ENCODE measurements at regions not wholly inside any gene's neighbourhood (a gene's known extent, or its start where the extent isn't known, plus 50 kb on each side); places are given as distances from the start of the nearest gene placed in this dataset.
A peak's percentile ranks its signal among the peaks of the same experiment; 100 is the strongest.

DNA sequence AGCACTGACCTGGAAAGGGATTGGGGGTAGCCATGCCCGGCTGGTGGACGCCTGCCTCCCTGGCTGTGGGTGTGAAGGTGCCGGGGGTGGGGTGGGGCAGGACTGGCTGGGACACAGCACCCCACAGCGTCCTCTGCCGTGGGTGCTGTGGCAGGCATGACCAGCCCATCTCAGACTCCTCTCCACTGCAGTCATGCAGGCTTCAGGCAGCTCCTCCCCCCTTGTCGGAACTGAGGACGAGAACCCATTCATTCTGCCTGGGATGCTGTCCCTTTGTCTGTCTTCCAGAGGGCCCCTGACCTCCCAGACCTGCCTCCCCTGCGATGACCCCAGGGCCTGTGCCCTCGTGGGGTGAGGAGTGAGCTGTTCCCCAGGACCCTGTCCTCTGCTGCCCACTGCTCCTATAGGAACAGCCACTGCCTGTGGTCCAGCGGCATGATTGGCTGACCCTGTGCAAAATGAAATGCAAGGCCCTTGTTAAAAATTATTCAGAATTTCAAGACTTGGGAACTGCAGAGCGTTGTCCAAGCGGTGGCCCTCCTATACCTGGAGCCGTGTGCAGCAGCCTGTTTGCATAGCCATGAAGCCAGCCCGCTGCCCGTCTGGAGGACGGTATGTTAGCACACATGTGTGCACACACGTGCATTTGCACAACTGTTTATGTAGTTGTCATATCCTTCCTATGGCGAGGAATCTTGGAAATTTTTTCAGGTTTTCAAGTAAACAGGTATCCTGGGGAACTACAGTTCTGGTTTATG lies 1122.3 kb downstream of the BRD1 start (continued):
- TF ChIP-seq, protein P1, sequence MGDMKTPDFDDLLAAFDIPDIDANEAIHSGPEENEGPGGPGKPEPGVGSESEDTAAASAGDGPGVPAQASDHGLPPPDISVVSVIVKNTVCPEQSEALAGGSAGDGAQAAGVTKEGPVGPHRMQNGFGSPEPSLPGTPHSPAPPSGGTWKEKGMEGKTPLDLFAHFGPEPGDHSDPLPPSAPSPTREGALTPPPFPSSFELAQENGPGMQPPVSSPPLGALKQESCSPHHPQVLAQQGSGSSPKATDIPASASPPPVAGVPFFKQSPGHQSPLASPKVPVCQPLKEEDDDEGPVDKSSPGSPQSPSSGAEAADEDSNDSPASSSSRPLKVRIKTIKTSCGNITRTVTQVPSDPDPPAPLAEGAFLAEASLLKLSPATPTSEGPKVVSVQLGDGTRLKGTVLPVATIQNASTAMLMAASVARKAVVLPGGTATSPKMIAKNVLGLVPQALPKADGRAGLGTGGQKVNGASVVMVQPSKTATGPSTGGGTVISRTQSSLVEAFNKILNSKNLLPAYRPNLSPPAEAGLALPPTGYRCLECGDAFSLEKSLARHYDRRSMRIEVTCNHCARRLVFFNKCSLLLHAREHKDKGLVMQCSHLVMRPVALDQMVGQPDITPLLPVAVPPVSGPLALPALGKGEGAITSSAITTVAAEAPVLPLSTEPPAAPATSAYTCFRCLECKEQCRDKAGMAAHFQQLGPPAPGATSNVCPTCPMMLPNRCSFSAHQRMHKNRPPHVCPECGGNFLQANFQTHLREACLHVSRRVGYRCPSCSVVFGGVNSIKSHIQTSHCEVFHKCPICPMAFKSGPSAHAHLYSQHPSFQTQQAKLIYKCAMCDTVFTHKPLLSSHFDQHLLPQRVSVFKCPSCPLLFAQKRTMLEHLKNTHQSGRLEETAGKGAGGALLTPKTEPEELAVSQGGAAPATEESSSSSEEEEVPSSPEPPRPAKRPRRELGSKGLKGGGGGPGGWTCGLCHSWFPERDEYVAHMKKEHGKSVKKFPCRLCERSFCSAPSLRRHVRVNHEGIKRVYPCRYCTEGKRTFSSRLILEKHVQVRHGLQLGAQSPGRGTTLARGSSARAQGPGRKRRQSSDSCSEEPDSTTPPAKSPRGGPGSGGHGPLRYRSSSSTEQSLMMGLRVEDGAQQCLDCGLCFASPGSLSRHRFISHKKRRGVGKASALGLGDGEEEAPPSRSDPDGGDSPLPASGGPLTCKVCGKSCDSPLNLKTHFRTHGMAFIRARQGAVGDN (CRISPR knock-in tag; IDR thresholded peaks at IDR 0.05) = peak; percentile 44
- no peak for TF ChIP-seq SOX13 (IDR thresholded peaks at IDR 0.05)
- 0 out of 4 replicates have a peak, but pooled peaks of 1 of the 2 experiments have one; percentile 8 for TF ChIP-seq SOX13 (CRISPR knock-in tag; conservative IDR thresholded peaks at IDR 0.05 in 1 of 2, IDR thresholded peaks at IDR 0.05 in 1 of 2)
- TF ChIP-seq RAD51 (IDR thresholded peaks at IDR 0.05; ENCODE audit: borderline replicate concordance) = no peak
- peak; percentile 39; the same call in 1 of the 2 replicates for TF ChIP-seq HOXA3 (CRISPR knock-in tag; IDR thresholded peaks at IDR 0.05)

DNA sequence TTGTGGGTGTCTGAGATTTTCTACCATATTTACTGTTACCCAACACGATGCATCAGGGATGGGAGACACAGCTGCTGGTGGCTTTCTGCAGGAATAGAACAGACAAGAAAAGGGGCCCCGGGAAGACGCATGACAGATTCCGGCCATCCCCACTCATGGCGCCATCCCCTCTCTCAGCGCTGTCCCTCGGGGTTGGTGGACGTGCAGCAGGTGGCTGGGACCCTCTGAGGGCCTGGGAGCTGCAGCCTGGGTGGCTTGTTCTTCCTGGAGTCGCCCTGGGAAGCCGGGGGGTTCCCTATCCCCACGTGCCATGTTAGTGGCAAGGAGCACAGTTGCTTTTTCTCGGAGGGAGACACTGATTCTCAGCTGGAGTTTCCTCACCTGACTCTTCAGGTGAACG lies 1123.3 kb downstream of the BRD1 start:
- peaks cover 65% of the 10 kb centered on the region for H3K79me2 ChIP-seq (ENCODE audit: insufficient read depth, low read length)
- ChIA-PET CTCF (ENCODE audit: low intra/inter-chr PET ratio, low total read pairs) (no interaction called here), POLR2A (interaction anchor here (4.7 kb wide), 1 partner anchor 11 kb away, joined by 56 read pairs; no protein-coding TSS in a partner anchor)
- intact Hi-C loops (cut with micrococcal nuclease; ENCODE audit: unreplicated experiment) = loop anchor here (2.0 kb wide), 1 partner anchor 30 kb away; no protein-coding TSS in a partner anchor
- no peak for DNase-seq (ENCODE audit: low spot score)
- WGBS (ENCODE audit: low lambda C conversion rate) = 95% methylated on average over 9 of the region's 13 CpGs
- peak overlapping the region; percentile 48 for H3K9ac ChIP-seq (ENCODE audit: insufficient read depth, low read depth, low read length)
- H4K20me1 ChIP-seq (ENCODE audit: insufficient read depth, low read length) = 0 out of 2 replicates have a peak, but pooled peaks cover 2% of the 10 kb centered on the region
- H3K27ac ChIP-seq (ENCODE audit: extremely low read length, insufficient read depth, low read length) = peak overlapping the region; percentile 94
- H2AFZ ChIP-seq (ENCODE audit: low read length) = no peak overlapping the region
- H3K9me3 ChIP-seq (ENCODE audit: low read length) = no peaks in the 10 kb centered on the region
- peaks cover 76% of the 10 kb centered on the region for H3K4me1 ChIP-seq (ENCODE audit: insufficient read depth, low read length)
- peaks cover 12 to 24% of the 10 kb centered on the region in 2 experiments for H3K36me3 ChIP-seq (replicated peaks in 1 of 2; ENCODE audit: control insufficient read depth in 1 of 2, insufficient read depth in 2 of 2, low read length in 2 of 2)
- in situ Hi-C loops (cut with HindIII; ENCODE audit: extremely low pct_ligation_motif_present, low pct_unique_long_range_greater_than_20kb) = no loop called here
- FAIRE-seq = no peak
- no peaks in the 10 kb centered on the region for H3K27me3 ChIP-seq (ENCODE audit: control insufficient read depth in 1 of 2, insufficient read depth in 2 of 2, low read length in 2 of 2)
- BruUV-seq (replicated peaks) = no TSS peak
- no peak for ATAC-seq
- H3K4me3 ChIP-seq (replicated peaks in 1 of 3; ENCODE audit: insufficient read depth in 1 of 3, low read depth in 2 of 3, low read length in 3 of 3) = no peak overlapping the region; a peak in 1 of 6 replicates
- peak overlapping the region; percentile 48; the same call in 1 of the 2 replicates for H3K4me2 ChIP-seq (ENCODE audit: low read depth, low read length)
- TF ChIP-seq, protein P2, sequence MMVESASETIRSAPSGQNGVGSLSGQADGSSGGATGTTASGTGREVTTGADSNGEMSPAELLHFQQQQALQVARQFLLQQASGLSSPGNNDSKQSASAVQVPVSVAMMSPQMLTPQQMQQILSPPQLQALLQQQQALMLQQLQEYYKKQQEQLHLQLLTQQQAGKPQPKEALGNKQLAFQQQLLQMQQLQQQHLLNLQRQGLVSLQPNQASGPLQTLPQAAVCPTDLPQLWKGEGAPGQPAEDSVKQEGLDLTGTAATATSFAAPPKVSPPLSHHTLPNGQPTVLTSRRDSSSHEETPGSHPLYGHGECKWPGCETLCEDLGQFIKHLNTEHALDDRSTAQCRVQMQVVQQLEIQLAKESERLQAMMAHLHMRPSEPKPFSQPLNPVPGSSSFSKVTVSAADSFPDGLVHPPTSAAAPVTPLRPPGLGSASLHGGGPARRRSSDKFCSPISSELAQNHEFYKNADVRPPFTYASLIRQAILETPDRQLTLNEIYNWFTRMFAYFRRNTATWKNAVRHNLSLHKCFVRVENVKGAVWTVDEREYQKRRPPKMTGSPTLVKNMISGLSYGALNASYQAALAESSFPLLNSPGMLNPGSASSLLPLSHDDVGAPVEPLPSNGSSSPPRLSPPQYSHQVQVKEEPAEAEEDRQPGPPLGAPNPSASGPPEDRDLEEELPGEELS (CRISPR knock-in tag; IDR thresholded peaks at IDR 0.05) = no peak
- TF ChIP-seq, protein P3, sequence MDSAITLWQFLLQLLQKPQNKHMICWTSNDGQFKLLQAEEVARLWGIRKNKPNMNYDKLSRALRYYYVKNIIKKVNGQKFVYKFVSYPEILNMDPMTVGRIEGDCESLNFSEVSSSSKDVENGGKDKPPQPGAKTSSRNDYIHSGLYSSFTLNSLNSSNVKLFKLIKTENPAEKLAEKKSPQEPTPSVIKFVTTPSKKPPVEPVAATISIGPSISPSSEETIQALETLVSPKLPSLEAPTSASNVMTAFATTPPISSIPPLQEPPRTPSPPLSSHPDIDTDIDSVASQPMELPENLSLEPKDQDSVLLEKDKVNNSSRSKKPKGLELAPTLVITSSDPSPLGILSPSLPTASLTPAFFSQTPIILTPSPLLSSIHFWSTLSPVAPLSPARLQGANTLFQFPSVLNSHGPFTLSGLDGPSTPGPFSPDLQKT (CRISPR knock-in tag; IDR thresholded peaks at IDR 0.05; ENCODE audit: borderline replicate concordance) = no peak
- TF ChIP-seq, protein P4, sequence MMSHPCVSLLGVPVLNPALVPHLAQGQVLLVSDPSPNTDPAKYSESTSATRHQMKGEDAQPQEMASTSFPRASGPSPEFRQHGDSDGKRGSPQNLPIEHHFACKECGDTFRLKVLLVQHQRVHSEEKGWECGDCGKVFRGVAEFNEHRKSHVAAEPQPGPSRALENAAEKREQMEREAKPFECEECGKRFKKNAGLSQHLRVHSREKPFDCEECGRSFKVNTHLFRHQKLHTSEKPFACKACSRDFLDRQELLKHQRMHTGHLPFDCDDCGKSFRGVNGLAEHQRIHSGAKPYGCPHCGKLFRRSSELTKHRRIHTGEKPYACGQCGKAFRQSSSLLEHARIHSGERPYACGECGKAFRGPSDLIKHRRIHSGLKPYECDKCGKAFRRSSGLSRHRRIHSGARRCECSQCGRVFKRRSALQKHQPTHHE (CRISPR knock-in tag; IDR thresholded peaks at IDR 0.05; ENCODE audit: borderline replicate concordance) = no peak
- TF ChIP-seq ZEB1 (IDR thresholded peaks at IDR 0.05; ENCODE audit: insufficient replicate concordance, low read depth) = no peak
- no peak for TF ChIP-seq ZMYM2 (CRISPR knock-in tag; IDR thresholded peaks at IDR 0.05)
- TF ChIP-seq KDM5B (CRISPR knock-in tag; IDR thresholded peaks at IDR 0.05; ENCODE audit: borderline replicate concordance) = no peak
- no peak for TF ChIP-seq ZNF841 (CRISPR knock-in tag; IDR thresholded peaks at IDR 0.05; ENCODE audit: borderline replicate concordance)

Data from HepG2 (cell line).